ENCODE measurements at regions not wholly inside any gene's neighbourhood (a gene's known extent, or its start where the extent isn't known, plus 50 kb on each side); places are given as distances from the start of the nearest gene placed in this dataset.
"Not testable (repeated sequence)": the region's sequence is repeated elsewhere in the genome, so short reads cannot be mapped to it uniquely, and the experiment has no call there.

- no peak for DNase-seq (ENCODE audit: low spot score)
- peak; percentile 47 for ATAC-seq
Observed at GRCh38 chr13:28574617-28575142, 79.8 kb upstream of the FLT1 start.

- peak; percentile 28 for ATAC-seq
- no peak for DNase-seq (ENCODE audit: low spot score)
Observed at GRCh38 chr13:28573595-28574373, 78.9 kb upstream of the FLT1 start.

GRCh38 chr13:28572871-28573270 lies 77.9 kb upstream of the FLT1 start:
- DNase-seq (ENCODE audit: low spot score) = no peak
- ATAC-seq = no peak

GRCh38 chr13:28570356-28570755 lies 75.4 kb upstream of the FLT1 start:
- not testable (repeated sequence) for DNase-seq (ENCODE audit: low spot score); ATAC-seq

- DNase-seq (ENCODE audit: low spot score) (no peak), ATAC-seq (no peak)
Observed at GRCh38 chr13:28569886-28570285, 75.0 kb upstream of the FLT1 start.

- ATAC-seq (no peak), DNase-seq (ENCODE audit: low spot score) (no peak)
Observed at GRCh38 chr13:28568286-28568685, 73.4 kb upstream of the FLT1 start.

- ATAC-seq (no peak), DNase-seq (ENCODE audit: low spot score) (no peak)
Observed at GRCh38 chr13:28566891-28567290, 72.0 kb upstream of the FLT1 start.

GRCh38 chr13:28566283-28566682 lies 71.4 kb upstream of the FLT1 start:
- DNase-seq (ENCODE audit: low spot score) (no peak), ATAC-seq (no peak)

- DNase-seq (ENCODE audit: low spot score) (no peak), ATAC-seq (no peak)
Observed at GRCh38 chr13:28564030-28564429, 69.1 kb upstream of the FLT1 start.

GRCh38 chr13:28563609-28564008 lies 68.7 kb upstream of the FLT1 start:
- DNase-seq (ENCODE audit: low spot score) = no peak
- no peak for ATAC-seq

- ATAC-seq = no peak
Observed at GRCh38 chr13:28560612-28561011, 65.7 kb upstream of the FLT1 start.

GRCh38 chr13:28559636-28560259 lies 64.8 kb upstream of the FLT1 start:
- DNase-seq (ENCODE audit: low spot score) (no peak), ATAC-seq (no peak)

More at GRCh38 chr13:28560612-28561011, 65.7 kb upstream of the FLT1 start:
- no peak for DNase-seq (ENCODE audit: low spot score)

GRCh38 chr13:28558567-28558966 lies 63.6 kb upstream of the FLT1 start:
- DNase-seq (ENCODE audit: low spot score) = no peak
- ATAC-seq = no peak

GRCh38 chr13:28557725-28558520 lies 63.0 kb upstream of the FLT1 start:
- ATAC-seq = no peak
- no peak for DNase-seq (ENCODE audit: low spot score)

- no peak for DNase-seq (ENCODE audit: low spot score)
- no peak for ATAC-seq
Observed at GRCh38 chr13:28555096-28555495, 60.2 kb upstream of the FLT1 start.

- DNase-seq (ENCODE audit: low spot score) (no peak), ATAC-seq (no peak)
Observed at GRCh38 chr13:28553971-28554370, 59.0 kb upstream of the FLT1 start.

GRCh38 chr13:28552288-28552687 lies 57.4 kb upstream of the FLT1 start:
- no peak for ATAC-seq
- DNase-seq (ENCODE audit: low spot score) = no peak

GRCh38 chr13:28551498-28551895 lies 56.6 kb upstream of the FLT1 start:
- DNase-seq (ENCODE audit: low spot score) = no peak
- ATAC-seq = no peak

GRCh38 chr13:28550721-28551497 lies 56.0 kb upstream of the FLT1 start:
- ATAC-seq (no peak), DNase-seq (ENCODE audit: low spot score) (no peak)

- no peak for DNase-seq (ENCODE audit: low spot score)
- no peak for ATAC-seq
Observed at GRCh38 chr13:28550091-28550490, 55.2 kb upstream of the FLT1 start.

GRCh38 chr13:28548872-28549271 lies 53.9 kb upstream of the FLT1 start:
- DNase-seq (ENCODE audit: low spot score) (no peak), ATAC-seq (no peak)

Data from left lobe of liver (tissue), 2 donors.